ENCODE measurements at regions not wholly inside any gene's neighbourhood (a gene's known extent, or its start where the extent isn't known, plus 50 kb on each side); places are given as distances from the start of the nearest gene placed in this dataset.

DNA sequence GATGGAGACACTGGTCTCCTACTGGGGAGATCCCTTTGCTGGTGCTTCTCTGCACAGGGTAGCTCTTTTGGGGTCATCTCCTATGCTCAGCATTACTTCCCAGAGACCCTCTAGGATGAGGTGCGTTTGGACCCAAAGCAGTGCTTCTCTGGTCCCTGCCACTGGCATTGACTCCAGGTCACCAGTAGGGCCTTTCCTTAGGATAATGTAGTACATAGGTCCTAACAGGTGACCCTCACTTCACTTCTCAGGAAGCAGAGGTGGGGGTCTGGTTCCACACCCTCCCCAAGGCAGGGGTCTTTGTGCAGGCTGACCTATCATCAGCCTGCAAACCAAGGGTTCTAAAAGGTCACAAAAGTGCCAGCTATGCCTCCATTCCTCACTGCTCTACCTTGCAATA lies 145.8 kb upstream of the HS6ST1 start:
- TF ChIP-seq GABPB1 (CRISPR knock-in tag; IDR thresholded peaks at IDR 0.05) (no peak), ATF3 (CRISPR knock-in tag; conservative IDR thresholded peaks at IDR 0.05) (no peak), SP1 (CRISPR knock-in tag; conservative IDR thresholded peaks at IDR 0.05) (no peak)
- TF ChIP-seq, protein P1, sequence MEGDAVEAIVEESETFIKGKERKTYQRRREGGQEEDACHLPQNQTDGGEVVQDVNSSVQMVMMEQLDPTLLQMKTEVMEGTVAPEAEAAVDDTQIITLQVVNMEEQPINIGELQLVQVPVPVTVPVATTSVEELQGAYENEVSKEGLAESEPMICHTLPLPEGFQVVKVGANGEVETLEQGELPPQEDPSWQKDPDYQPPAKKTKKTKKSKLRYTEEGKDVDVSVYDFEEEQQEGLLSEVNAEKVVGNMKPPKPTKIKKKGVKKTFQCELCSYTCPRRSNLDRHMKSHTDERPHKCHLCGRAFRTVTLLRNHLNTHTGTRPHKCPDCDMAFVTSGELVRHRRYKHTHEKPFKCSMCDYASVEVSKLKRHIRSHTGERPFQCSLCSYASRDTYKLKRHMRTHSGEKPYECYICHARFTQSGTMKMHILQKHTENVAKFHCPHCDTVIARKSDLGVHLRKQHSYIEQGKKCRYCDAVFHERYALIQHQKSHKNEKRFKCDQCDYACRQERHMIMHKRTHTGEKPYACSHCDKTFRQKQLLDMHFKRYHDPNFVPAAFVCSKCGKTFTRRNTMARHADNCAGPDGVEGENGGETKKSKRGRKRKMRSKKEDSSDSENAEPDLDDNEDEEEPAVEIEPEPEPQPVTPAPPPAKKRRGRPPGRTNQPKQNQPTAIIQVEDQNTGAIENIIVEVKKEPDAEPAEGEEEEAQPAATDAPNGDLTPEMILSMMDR (IDR thresholded peaks at IDR 0.05): no peak
- TF ChIP-seq, protein P2, sequence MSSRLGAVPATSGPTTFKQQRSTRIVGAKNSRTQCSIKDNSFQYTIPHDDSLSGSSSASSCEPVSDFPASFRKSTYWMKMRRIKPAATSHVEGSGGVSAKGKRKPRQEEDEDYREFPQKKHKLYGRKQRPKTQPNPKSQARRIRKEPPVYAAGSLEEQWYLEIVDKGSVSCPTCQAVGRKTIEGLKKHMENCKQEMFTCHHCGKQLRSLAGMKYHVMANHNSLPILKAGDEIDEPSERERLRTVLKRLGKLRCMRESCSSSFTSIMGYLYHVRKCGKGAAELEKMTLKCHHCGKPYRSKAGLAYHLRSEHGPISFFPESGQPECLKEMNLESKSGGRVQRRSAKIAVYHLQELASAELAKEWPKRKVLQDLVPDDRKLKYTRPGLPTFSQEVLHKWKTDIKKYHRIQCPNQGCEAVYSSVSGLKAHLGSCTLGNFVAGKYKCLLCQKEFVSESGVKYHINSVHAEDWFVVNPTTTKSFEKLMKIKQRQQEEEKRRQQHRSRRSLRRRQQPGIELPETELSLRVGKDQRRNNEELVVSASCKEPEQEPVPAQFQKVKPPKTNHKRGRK (CRISPR knock-in tag; IDR thresholded peaks at IDR 0.05; ENCODE audit: borderline replicate concordance): no peak
